HCT116 (cell line): ENCODE measurements at regions not wholly inside any gene's neighbourhood (a gene's known extent, or its start where the extent isn't known, plus 50 kb on each side); places are given as distances from the start of the nearest gene placed in this dataset.

Experiments used
- ATAC-seq: fragments of 200-7000 bp; cut with Tn5 transposase; 2 replicates; pipeline ENCODE4 v1.9.1; 2020; ENCODE audit warnings: mild to moderate bottlenecking, moderate library complexity
- BruUV-seq: library from RNA; stranded (reverse); fragments of 400-500 nt; replicated peaks from 2 replicates; lab custom pipeline; 2021; lab: Mats Ljungman, UMichigan
- CTCF ChIA-PET: fragments of 300-600 bp; sonication (Branson Sonifier 250); formaldehyde crosslinking; loops from one replicate; lab custom pipeline; 2021; ENCODE audit warnings: antibody characterized with exemption; lab: Charles Lee
- POLR2A ChIA-PET: fragments of 300-600, 350-600 bp; sonication (Branson Sonifier 250); formaldehyde crosslinking; loops from one replicate; lab custom pipeline; 2021; ENCODE audit warnings: antibody characterized with exemption; lab: Charles Lee
- RAD21 ChIA-PET, 2 experiments: fragments of 300-600 bp; sonication (Branson Sonifier 250); formaldehyde crosslinking; loops; one replicate each; lab custom pipeline; 2023; ENCODE audit warnings: low total read pairs in 2 of 2; ENCODE audit not compliant: uncharacterized antibody in 2 of 2, unreplicated experiment in 2 of 2, low non-redundant PET in 1 of 2; lab: Charles Lee
- DNase-seq: peaks from one replicate; pipeline ENCODE4 v3.0.0-alpha.2; 2010; ENCODE audit warnings: low read depth, low spot score
- H2AFZ ChIP-seq: fragments of 200-600 bp; shearing (Covaris generic), sonication (generic); 2 replicates; pipeline ENCODE4 v1.6.1; 2017; ENCODE audit warnings: low read depth, mixed run types, mixed read lengths, antibody characterized with exemption, low read length; ENCODE audit not compliant: poor library complexity, severe bottlenecking
- H3K27ac ChIP-seq: 2 replicates; pipeline ENCODE4 v1.5.1; 2012; ENCODE audit warnings: low read depth, low read length
- H3K27me3 ChIP-seq: fragments of 200-600 bp; sonication (generic); 2 replicates; pipeline ENCODE4 v1.6.1; 2016; ENCODE audit warnings: mixed run types, low read length, mixed read lengths; ENCODE audit not compliant: insufficient read depth
- H3K36me3 ChIP-seq, 2 experiments: fragments of 200-500 bp in 1 of 2; fragments of 200-600 bp in 1 of 2; sonication (Bioruptor generic) in 1 of 2; sonication (generic) in 1 of 2; 2 replicates each; pipeline versions ENCODE4 v1.5.1 to v1.6.1; 2014 to 2016; ENCODE audit warnings: low read length in 2 of 2, inconsistent platforms in 1 of 2, mixed read lengths in 1 of 2, mixed run types in 1 of 2; ENCODE audit not compliant: insufficient read depth in 2 of 2, control insufficient read depth in 1 of 2
- H3K4me1 ChIP-seq, 2 experiments: fragments of 200-600 bp in 1 of 2; sonication (generic) in 1 of 2; 2 replicates each; pipeline versions ENCODE4 v1.5.1 to v1.6.1; 2012 to 2017; ENCODE audit warnings: low read length in 2 of 2, inconsistent platforms in 1 of 2, mild to moderate bottlenecking in 1 of 2, mixed read lengths in 1 of 2, mixed run types in 1 of 2, moderate library complexity in 1 of 2; ENCODE audit not compliant: insufficient read depth in 2 of 2, control insufficient read depth in 1 of 2
- H3K4me2 ChIP-seq: fragments of 200-600 bp; sonication (generic); 2 replicates; pipeline ENCODE4 v1.6.1; 2017; ENCODE audit warnings: mixed run types, low read length, mixed read lengths
- H3K4me3 ChIP-seq, 2 experiments: fragments of 200-600 bp in 1 of 2; sonication (generic) in 1 of 2; replicated peaks in 1 of 2; 2 replicates each; pipeline ENCODE4 v1.5.1; 2011 to 2016; ENCODE audit warnings: low read length in 2 of 2, control low read depth in 1 of 2, low read depth in 1 of 2, mild to moderate bottlenecking in 1 of 2, mixed read lengths in 1 of 2, mixed run types in 1 of 2
- H3K79me2 ChIP-seq: fragments of 200-600 bp; sonication (generic); 2 replicates; pipeline ENCODE4 v1.6.1; 2017; ENCODE audit warnings: mild to moderate bottlenecking, mixed run types, low read length, moderate library complexity, mixed read lengths; ENCODE audit not compliant: insufficient read depth
- H3K9ac ChIP-seq: fragments of 200-600 bp; sonication (generic); 2 replicates; pipeline ENCODE4 v1.6.1; 2016; ENCODE audit warnings: low read length, mixed read lengths
- H3K9me2 ChIP-seq: fragments of 200-600 bp; sonication (generic), shearing (Covaris generic); 2 replicates; pipeline ENCODE4 v1.6.1; 2017; ENCODE audit warnings: mixed run types, mild to moderate bottlenecking, moderate library complexity; ENCODE audit not compliant: insufficient read depth
- H3K9me3 ChIP-seq, 2 experiments: fragments of 200-500 bp in 1 of 2; fragments of 200-600 bp in 1 of 2; sonication (Bioruptor generic) in 1 of 2; sonication (generic) in 1 of 2; 2 replicates each; pipeline ENCODE4 v1.6.1; 2014 to 2017; ENCODE audit warnings: low read length in 2 of 2, mixed read lengths in 2 of 2, inconsistent platforms in 1 of 2, low read depth in 1 of 2, mild to moderate bottlenecking in 1 of 2, mixed run types in 1 of 2, moderate library complexity in 1 of 2; ENCODE audit not compliant: control insufficient read depth in 1 of 2, insufficient read depth in 1 of 2
- H4K20me1 ChIP-seq: fragments of 200-600 bp; sonication (generic), shearing (Covaris generic); 2 replicates; pipeline ENCODE4 v1.6.1; 2017; ENCODE audit warnings: mixed run types, mild to moderate bottlenecking, moderate library complexity; ENCODE audit not compliant: insufficient read depth
- EGR1 ChIP-seq: IDR thresholded peaks from 2 replicates; pipeline ENCODE4 v1.6.1; 2012; ENCODE audit warnings: low read depth
- RAD21 ChIP-seq: IDR thresholded peaks from 2 replicates; pipeline ENCODE4 v1.6.1; 2012; ENCODE audit warnings: low read depth, mild to moderate bottlenecking
- TCF7L2 ChIP-seq: IDR thresholded peaks from 2 replicates; pipeline ENCODE4 v1.7.0; 2011; ENCODE audit warnings: borderline replicate concordance, inconsistent platforms; ENCODE audit not compliant: insufficient read depth, insufficient read length; ENCODE audit errors: extremely low read depth
- intact Hi-C: fragments of 100-400 bp; cut with micrococcal nuclease; formaldehyde crosslinking; loops from 2 replicates; pipeline ENCODE4 v1.10.0; 2022
- TF ChIP-seq, protein P1 (sequence below): IDR thresholded peaks from 2 replicates; pipeline ENCODE4 v1.6.1; 2011; ENCODE audit warnings: mild to moderate bottlenecking, low read length, moderate library complexity; ENCODE audit not compliant: insufficient replicate concordance; ENCODE audit errors: extremely low read depth
- TF ChIP-seq, protein P2 (sequence below), 3 experiments: fragments of 200-600 bp in 1 of 3; sonication (generic) in 1 of 3; IDR thresholded peaks in 2 of 3; conservative IDR thresholded peaks in 1 of 3; 2 replicates each; pipeline ENCODE4 v1.5.1; 2012 to 2017; ENCODE audit warnings: low read depth in 2 of 3, low read length in 2 of 3, antibody characterized with exemption in 1 of 3, borderline replicate concordance in 1 of 3, control low read depth in 1 of 3, mild to moderate bottlenecking in 1 of 3, mixed read lengths in 1 of 3, mixed run types in 1 of 3, moderate library complexity in 1 of 3; ENCODE audit not compliant: insufficient read depth in 1 of 3
- TF ChIP-seq, protein P3 (sequence below): IDR thresholded peaks from 2 replicates; pipeline ENCODE4 v1.6.1; 2012; ENCODE audit warnings: low read depth

DNA sequence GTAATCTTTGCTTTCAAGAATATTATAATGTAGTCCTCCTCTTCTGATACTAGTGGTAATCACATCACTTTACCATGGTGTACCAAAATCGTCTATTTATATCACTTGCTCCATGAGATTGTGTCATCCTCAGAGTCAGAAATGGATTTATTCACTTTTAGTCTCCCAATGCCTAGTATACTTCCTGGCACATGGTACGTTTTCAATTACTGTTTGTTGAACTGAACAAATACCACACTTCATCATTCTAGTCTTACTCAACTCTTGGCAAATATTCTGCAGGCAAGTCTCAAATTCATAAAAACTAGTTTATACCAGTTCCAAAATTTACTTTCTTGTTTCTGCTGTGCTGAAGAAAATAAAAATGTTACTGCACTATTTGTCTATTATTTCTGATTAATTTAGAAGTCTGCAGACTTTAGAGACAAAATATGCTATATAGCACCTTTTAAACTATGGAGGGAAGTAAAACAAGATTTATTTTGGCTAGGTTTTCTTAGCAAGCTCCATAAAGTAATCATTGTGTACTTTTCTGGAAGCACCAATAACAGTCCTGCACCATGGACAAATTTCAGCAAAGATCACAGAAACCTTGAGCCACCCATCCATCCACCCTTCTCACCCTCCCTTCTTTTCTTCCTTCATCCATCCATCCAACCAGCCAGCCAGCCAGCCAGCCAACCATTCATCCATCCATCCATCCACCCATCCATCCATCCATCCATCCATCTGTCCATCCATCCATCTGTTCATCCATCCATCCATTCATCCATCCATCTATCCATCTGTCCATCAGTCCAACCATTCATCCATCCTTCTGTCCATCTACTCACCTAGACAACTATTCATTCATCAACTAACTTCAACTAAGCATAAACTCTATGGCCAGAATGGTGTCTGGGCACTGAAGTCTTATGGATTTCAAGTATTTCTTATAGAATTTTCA lies 102.1 kb upstream of the STMND1 start:
- Histone ChIP-seq H4K20me1 (no peaks in the 10 kb centered on the region), H3K9ac (no peak overlapping the region), H3K4me2 (no peak overlapping the region), H3K9me2 (no peaks in the 10 kb centered on the region), H2AFZ (no peak overlapping the region), H3K36me3 (no peaks in the 10 kb centered on the region), H3K4me1 (no peaks in the 10 kb centered on the region), H3K9me3 (no peaks in the 10 kb centered on the region), H3K79me2 (no peaks in the 10 kb centered on the region), H3K27me3 (no peaks in the 10 kb centered on the region), H3K4me3 (no peak overlapping the region), H3K27ac (no peak overlapping the region)
- TF ChIP-seq RAD21 (no peak), TCF7L2 (no peak), EGR1 (no peak)
- TF ChIP-seq, protein P1, sequence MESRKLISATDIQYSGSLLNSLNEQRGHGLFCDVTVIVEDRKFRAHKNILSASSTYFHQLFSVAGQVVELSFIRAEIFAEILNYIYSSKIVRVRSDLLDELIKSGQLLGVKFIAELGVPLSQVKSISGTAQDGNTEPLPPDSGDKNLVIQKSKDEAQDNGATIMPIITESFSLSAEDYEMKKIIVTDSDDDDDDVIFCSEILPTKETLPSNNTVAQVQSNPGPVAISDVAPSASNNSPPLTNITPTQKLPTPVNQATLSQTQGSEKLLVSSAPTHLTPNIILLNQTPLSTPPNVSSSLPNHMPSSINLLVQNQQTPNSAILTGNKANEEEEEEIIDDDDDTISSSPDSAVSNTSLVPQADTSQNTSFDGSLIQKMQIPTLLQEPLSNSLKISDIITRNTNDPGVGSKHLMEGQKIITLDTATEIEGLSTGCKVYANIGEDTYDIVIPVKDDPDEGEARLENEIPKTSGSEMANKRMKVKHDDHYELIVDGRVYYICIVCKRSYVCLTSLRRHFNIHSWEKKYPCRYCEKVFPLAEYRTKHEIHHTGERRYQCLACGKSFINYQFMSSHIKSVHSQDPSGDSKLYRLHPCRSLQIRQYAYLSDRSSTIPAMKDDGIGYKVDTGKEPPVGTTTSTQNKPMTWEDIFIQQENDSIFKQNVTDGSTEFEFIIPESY: no peak
- TF ChIP-seq, protein P2, sequence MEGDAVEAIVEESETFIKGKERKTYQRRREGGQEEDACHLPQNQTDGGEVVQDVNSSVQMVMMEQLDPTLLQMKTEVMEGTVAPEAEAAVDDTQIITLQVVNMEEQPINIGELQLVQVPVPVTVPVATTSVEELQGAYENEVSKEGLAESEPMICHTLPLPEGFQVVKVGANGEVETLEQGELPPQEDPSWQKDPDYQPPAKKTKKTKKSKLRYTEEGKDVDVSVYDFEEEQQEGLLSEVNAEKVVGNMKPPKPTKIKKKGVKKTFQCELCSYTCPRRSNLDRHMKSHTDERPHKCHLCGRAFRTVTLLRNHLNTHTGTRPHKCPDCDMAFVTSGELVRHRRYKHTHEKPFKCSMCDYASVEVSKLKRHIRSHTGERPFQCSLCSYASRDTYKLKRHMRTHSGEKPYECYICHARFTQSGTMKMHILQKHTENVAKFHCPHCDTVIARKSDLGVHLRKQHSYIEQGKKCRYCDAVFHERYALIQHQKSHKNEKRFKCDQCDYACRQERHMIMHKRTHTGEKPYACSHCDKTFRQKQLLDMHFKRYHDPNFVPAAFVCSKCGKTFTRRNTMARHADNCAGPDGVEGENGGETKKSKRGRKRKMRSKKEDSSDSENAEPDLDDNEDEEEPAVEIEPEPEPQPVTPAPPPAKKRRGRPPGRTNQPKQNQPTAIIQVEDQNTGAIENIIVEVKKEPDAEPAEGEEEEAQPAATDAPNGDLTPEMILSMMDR (IDR thresholded peaks at IDR 0.05 in 2 of 3, conservative IDR thresholded peaks at IDR 0.05 in 1 of 3; ENCODE audit: borderline replicate concordance in 1 of 3, insufficient read depth in 1 of 3, low read depth in 2 of 3, low read length in 2 of 3): no peak
- TF ChIP-seq, protein P3, sequence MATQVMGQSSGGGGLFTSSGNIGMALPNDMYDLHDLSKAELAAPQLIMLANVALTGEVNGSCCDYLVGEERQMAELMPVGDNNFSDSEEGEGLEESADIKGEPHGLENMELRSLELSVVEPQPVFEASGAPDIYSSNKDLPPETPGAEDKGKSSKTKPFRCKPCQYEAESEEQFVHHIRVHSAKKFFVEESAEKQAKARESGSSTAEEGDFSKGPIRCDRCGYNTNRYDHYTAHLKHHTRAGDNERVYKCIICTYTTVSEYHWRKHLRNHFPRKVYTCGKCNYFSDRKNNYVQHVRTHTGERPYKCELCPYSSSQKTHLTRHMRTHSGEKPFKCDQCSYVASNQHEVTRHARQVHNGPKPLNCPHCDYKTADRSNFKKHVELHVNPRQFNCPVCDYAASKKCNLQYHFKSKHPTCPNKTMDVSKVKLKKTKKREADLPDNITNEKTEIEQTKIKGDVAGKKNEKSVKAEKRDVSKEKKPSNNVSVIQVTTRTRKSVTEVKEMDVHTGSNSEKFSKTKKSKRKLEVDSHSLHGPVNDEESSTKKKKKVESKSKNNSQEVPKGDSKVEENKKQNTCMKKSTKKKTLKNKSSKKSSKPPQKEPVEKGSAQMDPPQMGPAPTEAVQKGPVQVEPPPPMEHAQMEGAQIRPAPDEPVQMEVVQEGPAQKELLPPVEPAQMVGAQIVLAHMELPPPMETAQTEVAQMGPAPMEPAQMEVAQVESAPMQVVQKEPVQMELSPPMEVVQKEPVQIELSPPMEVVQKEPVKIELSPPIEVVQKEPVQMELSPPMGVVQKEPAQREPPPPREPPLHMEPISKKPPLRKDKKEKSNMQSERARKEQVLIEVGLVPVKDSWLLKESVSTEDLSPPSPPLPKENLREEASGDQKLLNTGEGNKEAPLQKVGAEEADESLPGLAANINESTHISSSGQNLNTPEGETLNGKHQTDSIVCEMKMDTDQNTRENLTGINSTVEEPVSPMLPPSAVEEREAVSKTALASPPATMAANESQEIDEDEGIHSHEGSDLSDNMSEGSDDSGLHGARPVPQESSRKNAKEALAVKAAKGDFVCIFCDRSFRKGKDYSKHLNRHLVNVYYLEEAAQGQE: no peak
- BruUV-seq: no TSS peak
- ChIA-PET CTCF (no interaction called here), RAD21 (no interaction called here), POLR2A (no interaction called here)
- intact Hi-C loops: no loop called here
- ATAC-seq: no peak
- no peak for DNase-seq
